GM12891 (cell line): ENCODE measurements at regions not wholly inside any gene's neighbourhood (a gene's known extent, or its start where the extent isn't known, plus 50 kb on each side); places are given as distances from the start of the nearest gene placed in this dataset.

Experiments used
- POLR2A ChIP-seq: IDR thresholded peaks from 2 replicates; pipeline ENCODE4 v1.6.1; 2011; ENCODE audit warnings: low read depth, low read length, control low read depth
- POLR2AphosphoS5 ChIP-seq: IDR thresholded peaks from 2 replicates; pipeline ENCODE4 v1.6.1; 2011; ENCODE audit warnings: low read depth, low read length, control low read depth
- POU2F2 ChIP-seq: IDR thresholded peaks from 2 replicates; pipeline ENCODE4 v1.6.1; 2011; ENCODE audit warnings: low read depth, mild to moderate bottlenecking, control low read depth, low read length, moderate library complexity

DNA sequence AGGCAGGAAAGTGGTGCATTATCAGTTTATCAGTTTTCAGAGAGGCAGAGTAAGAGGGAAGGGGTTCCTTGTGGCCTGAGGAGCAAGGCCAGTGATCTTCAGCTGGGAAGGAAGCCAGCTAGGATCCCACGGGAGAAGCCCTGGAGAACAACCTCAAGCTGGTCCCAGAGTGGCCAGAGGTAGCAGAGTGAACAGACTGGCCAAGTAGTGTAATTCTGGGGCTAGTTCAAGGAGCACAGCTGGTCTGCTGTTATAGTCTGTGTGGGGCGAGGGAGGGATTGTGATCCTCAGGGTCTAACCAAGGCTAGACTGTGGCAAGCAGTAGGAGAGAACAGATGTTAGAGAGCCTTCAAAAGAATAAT is 164.6 kb downstream of the CARTPT start:
- TF ChIP-seq POLR2AphosphoS5 (no peak), POLR2A (no peak), POU2F2 (no peak)
